ENCODE measurements at regions not wholly inside any gene's neighbourhood (a gene's known extent, or its start where the extent isn't known, plus 50 kb on each side); places are given as distances from the start of the nearest gene placed in this dataset.

DNA sequence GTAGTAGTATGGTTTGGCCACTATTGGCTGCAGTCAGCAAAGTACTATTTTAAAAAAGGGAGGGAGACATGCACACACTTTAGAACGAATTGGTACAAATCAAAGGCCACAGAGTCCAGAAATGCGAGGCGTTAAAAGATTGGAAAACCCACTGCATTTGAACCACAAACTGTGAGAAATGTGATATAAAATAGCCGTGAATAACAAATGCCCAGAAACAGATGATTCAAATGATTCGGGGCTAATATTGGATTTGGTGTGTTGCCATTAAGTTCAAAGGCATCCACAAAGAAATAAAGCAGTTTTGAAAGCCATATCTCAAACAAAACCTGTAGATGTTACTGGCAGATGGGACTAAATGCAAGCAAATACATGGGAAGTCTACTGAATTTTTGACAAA is 140.9 kb upstream of the HMHB1 start:
- in situ Hi-C loops (cut with HindIII; ENCODE audit: low sequenced_read_pairs) = loop anchor here (5.0 kb wide), 1 partner anchor 104 kb away; no protein-coding TSS in a partner anchor

DNA sequence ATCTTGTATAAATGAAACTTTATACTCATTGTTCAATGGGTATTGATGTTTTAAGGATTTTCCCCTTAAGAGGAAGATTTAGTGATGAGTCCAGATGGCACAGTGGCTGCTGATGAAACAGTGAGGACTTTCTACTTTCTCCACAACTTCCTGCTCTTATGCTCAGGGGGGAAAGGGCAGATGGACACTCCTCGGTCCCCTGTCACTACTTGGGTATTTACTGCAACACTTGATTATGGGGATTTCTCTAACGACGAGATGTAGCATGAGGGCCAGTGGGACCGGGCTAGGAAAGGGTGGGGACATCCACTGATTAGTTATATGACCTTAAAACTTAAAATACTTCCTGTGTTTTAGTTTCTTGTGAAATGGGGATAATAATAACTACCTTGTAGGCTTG is 146.1 kb upstream of the HMHB1 start:
- in situ Hi-C loops (cut with HindIII; ENCODE audit: low sequenced_read_pairs) = no loop called here

DNA sequence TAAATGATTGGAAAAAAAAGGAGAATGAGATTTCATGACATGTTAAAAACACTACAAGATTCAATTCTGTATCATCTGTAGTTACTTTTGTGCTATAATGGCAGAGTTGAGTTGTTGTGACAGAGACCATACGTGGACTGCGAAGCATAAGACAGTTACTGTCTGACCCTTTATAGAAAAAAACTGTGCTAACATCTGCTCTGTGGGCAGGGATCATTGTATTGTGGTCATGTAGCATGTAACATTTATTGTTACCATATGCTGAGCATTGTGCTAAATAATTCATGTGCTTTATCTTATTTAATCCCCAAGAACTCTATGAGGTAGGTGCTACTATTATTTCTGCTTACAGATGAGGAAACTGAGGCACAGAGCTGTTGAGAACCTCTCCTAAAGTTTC is 147.3 kb upstream of the HMHB1 start:
- in situ Hi-C loops (cut with HindIII; ENCODE audit: low sequenced_read_pairs) = no loop called here

DNA sequence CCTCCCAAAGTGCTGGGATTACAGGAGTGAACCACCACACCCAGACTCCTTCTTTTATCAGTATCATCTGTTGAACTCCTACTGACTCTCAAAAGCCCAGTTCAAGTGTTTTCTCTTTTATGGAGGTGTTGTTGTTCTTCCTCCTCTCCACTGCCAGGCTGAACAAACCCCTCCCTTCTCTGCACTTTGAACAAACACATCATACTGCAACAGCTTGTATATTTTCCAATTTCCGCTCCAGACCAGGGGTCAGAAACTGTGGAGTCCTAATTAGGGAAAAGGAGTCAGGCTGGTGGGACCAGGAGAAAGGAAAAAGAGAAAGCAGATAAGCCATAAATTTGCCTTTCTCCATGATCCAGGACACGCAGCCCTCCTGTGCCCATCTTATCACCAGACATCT is 148.1 kb upstream of the HMHB1 start:
- in situ Hi-C loops (cut with HindIII; ENCODE audit: low sequenced_read_pairs) = no loop called here

DNA sequence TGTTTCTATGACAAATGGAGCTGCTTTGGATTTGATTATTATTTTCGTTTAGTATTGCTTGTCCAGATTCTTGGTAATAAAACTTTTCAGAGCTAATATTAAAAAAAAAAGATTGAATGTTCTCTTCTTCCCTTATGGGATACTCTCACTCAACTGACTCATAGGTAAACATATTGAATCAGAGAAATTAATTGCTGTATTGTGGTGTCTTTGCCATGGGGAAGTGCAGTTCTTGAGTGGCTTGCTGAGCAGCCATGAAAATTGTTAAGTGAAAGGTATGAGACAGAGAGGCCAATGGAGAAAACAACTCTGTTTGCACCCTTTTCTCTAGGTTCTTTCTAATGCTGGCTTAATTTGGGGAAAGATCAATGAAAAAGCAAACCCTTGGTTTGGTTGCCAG is 149.9 kb upstream of the HMHB1 start:
- in situ Hi-C loops (cut with HindIII; ENCODE audit: low sequenced_read_pairs) = no loop called here

DNA sequence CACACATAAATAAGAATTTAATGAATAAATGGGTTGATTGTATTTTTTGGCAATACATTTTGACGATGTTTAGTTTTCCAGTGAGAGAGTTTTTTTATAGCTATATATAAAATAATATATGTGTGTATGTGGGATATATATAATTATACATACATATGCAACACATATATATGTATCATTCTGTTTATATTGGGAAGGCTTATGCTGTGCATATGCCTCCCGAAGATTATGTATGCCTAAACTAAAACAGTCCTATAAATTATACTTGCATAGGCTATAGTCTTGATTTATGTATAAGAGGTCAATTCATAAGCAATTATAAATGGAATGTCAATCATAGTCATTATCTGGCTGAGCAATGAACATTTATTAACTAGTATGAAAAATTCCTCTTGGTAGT is 151.3 kb upstream of the HMHB1 start:
- in situ Hi-C loops (cut with HindIII; ENCODE audit: low sequenced_read_pairs) = no loop called here

DNA sequence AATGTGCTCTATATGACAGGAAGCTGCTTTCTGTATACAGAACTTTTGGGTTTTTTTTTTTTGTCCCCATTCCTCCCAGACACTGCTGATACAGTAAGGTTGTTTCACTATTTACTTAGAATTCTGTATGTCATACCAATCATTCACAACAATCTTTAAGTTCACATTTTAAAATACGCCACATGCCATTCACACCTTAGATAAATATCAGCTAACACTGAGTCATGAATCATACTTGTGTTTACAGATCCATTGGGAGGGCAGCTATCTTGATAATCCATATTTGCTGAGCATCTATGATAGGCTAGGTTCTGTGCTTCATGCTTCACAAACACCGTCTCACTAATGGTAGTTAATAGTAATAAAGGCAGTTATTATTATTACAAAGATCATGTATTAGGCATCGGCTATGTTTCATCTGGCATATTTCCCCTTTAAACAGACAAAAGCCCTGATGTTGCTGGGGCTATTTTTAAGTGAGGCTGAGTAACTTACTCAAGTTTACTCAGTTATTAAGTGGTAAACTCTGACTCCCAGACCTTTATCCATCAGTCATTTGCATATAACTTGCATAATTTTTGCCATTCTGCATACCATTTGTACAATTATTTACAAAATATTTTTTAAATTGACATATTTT is 152.2 kb upstream of the HMHB1 start:
- in situ Hi-C loops (cut with HindIII; ENCODE audit: low sequenced_read_pairs) = no loop called here

DNA sequence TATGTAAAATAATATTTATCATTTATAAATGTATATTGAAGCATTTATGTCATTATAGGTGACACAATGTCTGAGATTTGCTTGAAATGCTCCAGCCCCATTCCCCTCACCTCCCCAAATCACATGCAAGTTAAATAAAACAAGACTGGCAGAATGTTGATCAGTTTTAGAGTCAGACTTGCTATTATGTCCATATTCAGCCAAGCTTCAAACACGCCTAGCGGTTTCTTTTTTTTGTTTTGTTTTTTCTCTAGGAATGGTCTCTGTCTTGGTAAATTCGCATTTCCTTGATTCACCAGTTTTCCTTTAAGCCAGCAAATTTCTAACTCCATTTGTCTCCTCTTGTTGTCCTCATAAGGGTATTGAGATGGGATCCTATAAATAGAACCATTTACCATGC is 153.0 kb upstream of the HMHB1 start:
- in situ Hi-C loops (cut with HindIII; ENCODE audit: low sequenced_read_pairs) = no loop called here

DNA sequence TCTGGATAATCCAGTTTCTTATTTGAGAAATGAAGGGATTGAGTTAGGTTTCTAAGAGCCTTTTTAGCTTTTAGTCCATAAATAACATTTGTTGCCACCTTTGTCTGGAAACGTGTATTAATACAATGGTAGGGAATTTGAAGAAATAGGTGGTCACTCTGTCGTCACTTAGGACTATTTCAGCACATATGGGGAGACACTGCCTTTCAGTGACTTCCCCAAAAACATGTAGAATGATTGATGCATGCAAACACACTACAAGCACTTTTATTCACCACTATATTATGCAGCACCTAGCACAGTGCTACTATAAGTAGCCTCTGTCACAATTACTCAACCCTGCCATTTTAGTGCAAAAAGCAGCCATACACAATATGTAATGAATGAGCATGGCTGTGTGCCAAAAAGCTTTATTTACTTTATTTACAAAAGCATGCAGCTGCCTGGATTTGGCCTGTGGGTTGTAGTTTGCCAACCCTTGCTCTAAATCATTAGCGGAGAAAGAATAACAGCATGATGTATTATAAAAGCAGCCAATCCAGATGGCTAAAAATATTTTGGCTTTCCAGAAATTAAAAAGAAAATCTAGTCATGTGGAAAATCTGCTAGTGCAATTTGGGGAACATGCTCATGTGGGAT is 154.2 kb upstream of the HMHB1 start:
- in situ Hi-C loops (cut with HindIII; ENCODE audit: low sequenced_read_pairs) = no loop called here

DNA sequence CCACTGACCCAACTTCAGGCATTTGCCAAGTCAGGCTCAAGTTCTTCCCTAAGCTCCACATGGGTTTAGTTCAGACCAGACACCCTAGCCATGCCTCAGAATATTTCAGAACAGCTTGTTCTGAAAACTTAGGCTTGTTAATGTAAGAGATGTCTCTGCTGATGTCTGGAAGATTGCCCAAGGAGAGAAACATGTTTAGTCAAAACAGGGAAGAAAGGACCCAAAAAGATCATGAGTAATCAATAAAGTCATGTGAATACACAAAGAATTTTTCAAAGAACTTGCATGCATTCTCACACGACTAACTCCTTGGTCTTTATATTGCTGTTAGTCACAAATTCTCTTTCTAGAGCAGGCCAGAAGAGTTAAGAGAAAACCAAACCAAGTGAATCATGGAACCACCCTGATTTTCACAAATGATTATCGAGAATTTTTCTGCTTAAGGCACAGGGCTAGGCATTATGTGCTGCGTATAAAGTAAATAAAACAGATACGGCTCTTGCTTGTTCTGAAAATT is 158.1 kb upstream of the HMHB1 start:
- in situ Hi-C loops (cut with HindIII; ENCODE audit: low sequenced_read_pairs) = no loop called here

DNA sequence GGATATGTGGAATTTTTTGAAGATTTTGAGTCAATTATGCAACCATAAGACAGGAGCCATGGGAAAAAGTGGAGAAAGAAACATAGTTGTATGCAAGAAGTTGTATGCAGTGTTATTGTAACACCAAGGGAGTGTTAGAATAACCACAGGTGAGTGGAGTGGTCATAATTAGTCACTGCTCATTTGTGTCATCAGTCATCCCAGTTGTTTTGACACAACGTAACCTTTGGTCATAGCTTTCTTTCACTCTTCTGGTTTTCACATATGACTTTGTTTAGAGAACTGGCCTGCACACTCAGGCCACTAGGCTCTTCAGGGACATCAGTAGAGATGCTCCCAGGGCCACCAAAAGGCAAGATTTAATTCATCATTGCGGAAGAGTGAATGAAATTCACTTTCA is 158.7 kb upstream of the HMHB1 start:
- in situ Hi-C loops (cut with HindIII; ENCODE audit: low sequenced_read_pairs) = no loop called here

DNA sequence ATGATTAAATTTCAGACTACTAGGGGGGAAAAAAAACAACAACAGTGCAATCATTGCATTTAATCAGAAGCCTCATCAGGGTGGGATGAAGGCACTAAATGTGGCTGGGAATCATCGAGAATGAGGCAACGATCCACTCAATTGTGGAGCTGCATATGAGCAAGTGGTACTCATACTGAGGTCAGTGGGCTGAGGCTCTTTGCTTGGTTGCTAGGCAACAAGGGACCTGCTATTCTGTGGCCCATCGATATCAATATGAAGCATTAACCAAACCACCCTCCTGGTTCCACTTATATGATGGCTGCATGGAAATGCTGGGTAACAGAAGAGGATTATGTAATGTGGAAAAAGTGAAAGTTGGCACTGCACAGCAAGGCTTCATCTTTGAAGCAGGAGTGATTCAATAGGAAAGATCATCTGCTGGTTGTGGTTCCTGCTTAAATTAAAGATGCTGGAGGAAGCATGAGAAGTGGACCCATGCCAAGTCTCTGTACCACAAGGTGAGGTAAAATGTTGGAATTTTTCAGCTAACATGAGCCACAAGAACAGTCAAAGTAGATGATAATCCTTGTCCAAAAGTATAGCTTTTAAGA is 159.8 kb upstream of the HMHB1 start:
- in situ Hi-C loops (cut with HindIII; ENCODE audit: low sequenced_read_pairs) = no loop called here

DNA sequence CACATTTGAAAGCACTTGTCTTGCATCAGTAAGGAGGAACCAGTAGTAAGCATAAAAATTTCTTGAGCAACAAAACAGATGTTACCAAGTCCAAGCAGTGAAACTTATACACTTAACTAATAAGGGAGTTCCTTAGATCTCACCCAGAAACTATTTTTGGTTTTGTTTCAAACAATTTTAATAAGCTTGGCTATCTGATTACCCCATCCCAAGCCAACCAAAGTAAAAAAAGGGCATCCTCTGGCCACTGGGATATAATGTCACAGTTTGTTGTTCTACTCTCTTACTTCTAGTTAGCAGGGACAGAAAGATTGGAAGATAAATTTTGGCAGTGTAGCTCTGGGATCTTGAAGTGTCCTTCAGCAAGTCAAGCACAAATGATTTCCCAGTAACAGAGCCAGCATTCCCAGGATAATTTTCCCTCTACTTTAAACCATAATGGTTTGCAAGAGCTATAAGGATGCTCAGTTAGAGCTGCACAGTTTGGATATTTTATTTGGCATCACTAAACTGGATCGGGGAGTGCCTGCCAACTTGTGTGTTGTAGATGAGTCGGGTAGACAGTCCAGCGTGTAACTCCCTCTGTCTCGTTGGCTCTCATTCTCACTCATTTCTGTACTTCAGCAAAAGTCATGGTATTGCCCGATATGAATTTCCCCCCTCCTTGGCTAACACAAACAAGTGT is 161.9 kb upstream of the HMHB1 start:
- in situ Hi-C loops (cut with HindIII; ENCODE audit: low sequenced_read_pairs) = no loop called here

DNA sequence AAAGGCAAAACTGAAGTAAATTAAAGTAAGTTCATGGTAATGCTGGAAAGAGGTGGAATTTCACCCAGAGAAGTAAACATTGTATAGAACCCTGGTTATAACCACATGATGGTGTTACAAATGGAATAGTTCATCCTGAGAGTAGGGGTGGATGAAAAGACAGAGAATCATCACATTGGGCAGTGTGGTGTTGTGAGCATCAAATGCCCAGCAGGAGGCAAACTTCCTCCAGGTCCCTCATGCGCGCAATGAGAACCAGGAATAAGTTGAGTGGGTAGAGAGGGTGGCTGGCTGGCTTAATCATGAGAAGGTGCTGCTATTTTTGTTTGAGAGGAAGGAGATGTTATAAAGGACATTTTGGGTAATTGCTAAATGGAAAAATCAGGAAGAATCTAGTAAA is 163.3 kb upstream of the HMHB1 start:
- in situ Hi-C loops (cut with HindIII; ENCODE audit: low sequenced_read_pairs) = no loop called here

DNA sequence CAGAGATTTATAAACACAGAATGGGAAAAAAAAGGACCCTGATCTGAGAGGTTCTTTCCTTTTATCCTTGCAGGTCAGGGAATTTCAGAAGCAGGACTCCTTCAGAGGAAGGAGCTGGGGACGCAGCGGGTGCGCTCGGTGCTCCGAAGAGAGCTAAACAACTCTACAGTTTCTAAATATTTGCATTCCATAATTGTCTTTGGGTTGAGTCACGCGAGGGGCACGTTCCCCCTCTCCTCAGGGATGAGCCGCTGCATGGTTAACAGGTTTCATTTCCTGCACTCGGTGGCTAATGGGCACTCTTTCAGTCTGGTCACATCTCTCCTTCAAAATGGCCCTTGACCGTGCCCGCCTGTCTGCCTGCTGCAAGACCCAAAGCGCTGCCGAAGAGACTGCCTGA is 165.0 kb upstream of the HMHB1 start:
- in situ Hi-C loops (cut with HindIII; ENCODE audit: low sequenced_read_pairs) = no loop called here

DNA sequence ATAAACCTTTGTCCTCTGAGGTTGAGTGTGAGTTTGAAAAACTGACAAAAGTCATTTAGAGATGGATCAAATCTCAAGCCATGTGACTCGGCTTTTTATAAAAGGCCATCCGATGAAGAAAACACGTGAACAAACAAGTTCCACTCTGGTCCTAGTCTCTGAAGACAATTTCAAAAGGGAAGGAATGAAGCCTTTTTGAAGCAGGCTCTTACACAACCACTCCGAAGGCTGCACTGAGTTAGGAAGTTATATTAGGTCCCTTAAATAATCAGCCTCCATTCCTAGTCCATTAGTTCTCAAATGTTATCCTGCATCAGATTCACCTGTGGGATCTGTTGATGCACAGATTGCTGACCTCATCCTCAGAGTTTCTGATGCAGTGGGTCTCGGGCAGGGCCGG is 166.6 kb upstream of the HMHB1 start:
- in situ Hi-C loops (cut with HindIII; ENCODE audit: low sequenced_read_pairs) = no loop called here

DNA sequence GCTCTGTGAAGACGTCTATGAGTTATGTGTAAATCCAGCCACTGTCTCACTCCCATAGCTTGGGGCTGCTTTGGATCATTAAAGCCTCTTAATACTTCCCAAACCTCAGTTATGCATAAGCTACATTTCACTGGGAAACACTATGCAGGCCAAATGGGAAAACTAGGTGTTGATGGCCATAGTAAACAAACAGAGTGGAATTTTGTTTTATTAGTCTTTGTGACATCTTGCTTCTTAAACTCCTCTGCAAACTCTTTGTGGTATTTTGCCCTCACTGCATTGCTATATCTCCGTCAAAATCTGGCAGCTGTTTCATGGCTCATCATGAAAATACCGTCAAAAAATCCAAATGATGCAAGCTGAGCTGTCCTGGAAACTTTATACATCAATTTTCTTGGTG is 167.2 kb upstream of the HMHB1 start:
- in situ Hi-C loops (cut with HindIII; ENCODE audit: low sequenced_read_pairs) = no loop called here

DNA sequence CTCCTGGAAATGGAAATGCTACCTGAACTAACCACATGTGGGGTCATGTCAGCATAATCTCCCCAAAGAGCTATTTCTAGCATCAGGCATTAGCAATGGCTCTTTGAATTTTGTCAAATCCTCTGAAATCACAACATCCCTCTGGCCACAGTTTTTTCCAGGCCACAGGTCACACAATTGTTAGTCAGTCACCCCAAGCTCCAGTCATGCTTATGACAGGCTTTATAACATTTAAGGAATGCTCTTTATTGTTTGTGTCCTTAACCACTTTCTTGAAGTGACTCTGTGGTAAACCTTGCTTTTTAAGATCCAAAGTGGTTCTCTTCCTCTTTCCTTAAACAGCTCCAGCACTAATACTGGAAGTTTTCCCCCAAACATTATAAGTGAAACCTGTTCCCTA is 169.2 kb upstream of the HMHB1 start:
- in situ Hi-C loops (cut with HindIII; ENCODE audit: low sequenced_read_pairs) = no loop called here

DNA sequence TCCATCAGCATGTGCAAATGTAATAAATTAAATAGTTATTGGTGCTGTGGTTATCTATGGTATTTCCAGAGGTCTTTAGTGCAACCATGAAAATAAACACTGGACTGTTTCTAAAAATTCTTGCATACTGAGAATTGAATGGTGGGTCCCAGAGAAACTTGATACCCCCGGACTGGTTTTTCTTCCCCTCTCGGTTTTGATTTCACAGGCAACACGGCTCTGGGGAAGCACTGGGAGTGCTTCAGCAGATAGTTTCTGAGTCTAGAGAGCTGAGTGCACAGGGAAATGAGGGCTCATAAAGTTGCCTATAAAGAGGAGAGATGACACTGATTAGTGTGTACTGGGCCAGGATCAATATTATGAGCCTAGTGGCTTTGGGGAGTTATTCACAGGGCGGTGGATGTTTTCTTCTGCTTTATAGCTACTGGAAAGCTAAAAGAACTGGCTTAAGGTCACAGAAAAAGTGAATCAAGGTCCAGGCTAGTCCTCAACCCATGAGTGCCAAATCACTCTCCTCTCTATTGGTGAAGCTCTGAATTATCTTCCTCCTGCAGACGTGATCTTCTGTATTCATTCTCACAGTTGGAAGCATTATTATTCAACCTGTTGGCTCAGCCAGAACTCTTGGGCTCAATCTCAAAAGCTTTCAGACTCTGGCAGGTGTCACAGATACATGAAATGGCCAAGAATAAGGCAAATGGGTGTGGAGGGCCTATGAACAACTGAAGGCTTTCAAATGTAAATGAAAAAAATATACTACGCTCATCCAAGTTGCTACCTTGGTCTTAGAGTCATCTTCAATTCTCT is 170.2 kb upstream of the HMHB1 start:
- in situ Hi-C loops (cut with HindIII; ENCODE audit: low sequenced_read_pairs) = no loop called here

DNA sequence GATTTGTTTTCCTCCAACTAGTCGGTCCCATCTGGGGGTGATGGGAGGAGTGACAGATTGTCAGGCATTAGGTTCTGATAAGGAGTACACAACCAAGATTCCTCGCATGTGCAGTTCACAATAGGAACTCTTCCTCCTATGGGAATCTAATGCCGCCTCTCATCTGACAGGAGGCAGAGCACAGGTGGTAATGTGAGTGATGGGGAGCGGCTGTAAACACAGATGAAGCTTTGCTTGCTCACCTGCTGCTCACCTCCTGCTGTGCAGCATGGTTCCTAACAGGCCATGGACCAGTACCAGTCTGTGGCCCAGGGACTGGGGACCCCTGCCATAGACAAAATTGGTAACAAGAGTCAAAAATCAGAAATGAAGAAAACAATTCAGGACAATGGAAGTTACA is 173.3 kb upstream of the HMHB1 start:
- in situ Hi-C loops (cut with HindIII; ENCODE audit: low sequenced_read_pairs) = loop anchor here (5.0 kb wide), 1 partner anchor 89 kb away; no protein-coding TSS in a partner anchor

Measured in DLD1 (cell line).